ENCODE measurements at regions not wholly inside any gene's neighbourhood (a gene's known extent, or its start where the extent isn't known, plus 50 kb on each side); places are given as distances from the start of the nearest gene placed in this dataset.

- Histone ChIP-seq H3K9me3 (ENCODE audit: control insufficient read depth in 4 of 4, low read length in 3 of 4) (no peaks in the 10 kb centered on the region), H3K9ac (ENCODE audit: low read depth in 1 of 2, low read length in 2 of 2) (no peak overlapping the region), H3K27ac (ENCODE audit: low read depth in 1 of 2, low read length in 2 of 2) (no peak overlapping the region), H3K36me3 (ENCODE audit: control insufficient read depth in 4 of 4, insufficient read depth in 3 of 4, low read depth in 1 of 4, low read length in 3 of 4) (no peaks in the 10 kb centered on the region), H3K27me3 (ENCODE audit: control insufficient read depth in 4 of 4, insufficient read depth in 4 of 4, low read length in 3 of 4) (no peaks in the 10 kb centered on the region), H3K4me3 (ENCODE audit: low read depth in 1 of 3, low read length in 3 of 3) (no peak overlapping the region), H3K4me1 (ENCODE audit: control insufficient read depth in 4 of 4, insufficient read depth in 4 of 4, low read length in 3 of 4) (peaks cover 0 to 8% (median 0%) of the 10 kb centered on the region in 4 donors)
- TF ChIP-seq REST (IDR thresholded peaks at IDR 0.05) = no peak
- no peak for TF ChIP-seq ZBTB33 (IDR thresholded peaks at IDR 0.05)
- no peak for TF ChIP-seq MAX (IDR thresholded peaks at IDR 0.05)
- no peak for TF ChIP-seq RXRA (IDR thresholded peaks at IDR 0.05)
- TF ChIP-seq FOXA2 (IDR thresholded peaks at IDR 0.05) = no peak
- TF ChIP-seq JUND (IDR thresholded peaks at IDR 0.05) = no peak
- TF ChIP-seq HNF4A (conservative IDR thresholded peaks at IDR 0.05) = no peak
- no peak for TF ChIP-seq ATF3 (IDR thresholded peaks at IDR 0.05)
- 86% methylated on average over 3 of the region's 3 CpGs for WGBS
- no peak for DNase-seq (ENCODE audit: low spot score)
These were observed 192.9 kb downstream of the NOL4 start for GRCh38 chr18:34031810-34032209.

GRCh38 chr18:34028324-34028723 is 196.4 kb downstream of the NOL4 start:
- TF ChIP-seq MAX (IDR thresholded peaks at IDR 0.05) (peak; percentile 30), GABPA (IDR thresholded peaks at IDR 0.05 in 1 of 2, conservative IDR thresholded peaks at IDR 0.05 in 1 of 2) (no peak), FOXA2 (IDR thresholded peaks at IDR 0.05) (no peak), TAF1 (conservative IDR thresholded peaks at IDR 0.05) (no peak), ZBTB33 (IDR thresholded peaks at IDR 0.05) (no peak), RAD21 (IDR thresholded peaks at IDR 0.05) (peak in 1 of 2 donors; percentile 6), RXRA (IDR thresholded peaks at IDR 0.05) (peak in 1 of 2 donors; percentile 65), CTCF (IDR thresholded peaks at IDR 0.05; ENCODE audit: low read depth, low read length, missing input control) (no peak), YY1 (IDR thresholded peaks at IDR 0.05) (no peak), ATF3 (IDR thresholded peaks at IDR 0.05) (no peak), HNF4A (conservative IDR thresholded peaks at IDR 0.05) (peak in 1 of 2 donors; percentile 81), FOXA1 (IDR thresholded peaks at IDR 0.05) (no peak), SP1 (IDR thresholded peaks at IDR 0.05) (no peak)
- DNase-seq (ENCODE audit: low spot score) = no peak
- H3K27ac ChIP-seq (ENCODE audit: low read depth in 1 of 2, low read length in 2 of 2) = no peak overlapping the region
- H3K9ac ChIP-seq (ENCODE audit: low read depth in 1 of 2, low read length in 2 of 2) = no peak overlapping the region
- WGBS = 41% methylated on average over 2 of the region's 2 CpGs
- H3K4me3 ChIP-seq (ENCODE audit: low read depth in 1 of 3, low read length in 3 of 3) = no peak overlapping the region
- no peaks in the 10 kb centered on the region for H3K36me3 ChIP-seq (ENCODE audit: control insufficient read depth in 4 of 4, insufficient read depth in 3 of 4, low read depth in 1 of 4, low read length in 3 of 4)
- no peaks in the 10 kb centered on the region for H3K9me3 ChIP-seq (ENCODE audit: control insufficient read depth in 4 of 4, low read length in 3 of 4)
- peaks cover 0 to 8% (median 0%) of the 10 kb centered on the region in 4 donors for H3K4me1 ChIP-seq (ENCODE audit: control insufficient read depth in 4 of 4, insufficient read depth in 4 of 4, low read length in 3 of 4)
- no peaks in the 10 kb centered on the region for H3K27me3 ChIP-seq (ENCODE audit: control insufficient read depth in 4 of 4, insufficient read depth in 4 of 4, low read length in 3 of 4)
